ENCODE measurements at regions not wholly inside any gene's neighbourhood (a gene's known extent, or its start where the extent isn't known, plus 50 kb on each side); places are given as distances from the start of the nearest gene placed in this dataset.

DNA sequence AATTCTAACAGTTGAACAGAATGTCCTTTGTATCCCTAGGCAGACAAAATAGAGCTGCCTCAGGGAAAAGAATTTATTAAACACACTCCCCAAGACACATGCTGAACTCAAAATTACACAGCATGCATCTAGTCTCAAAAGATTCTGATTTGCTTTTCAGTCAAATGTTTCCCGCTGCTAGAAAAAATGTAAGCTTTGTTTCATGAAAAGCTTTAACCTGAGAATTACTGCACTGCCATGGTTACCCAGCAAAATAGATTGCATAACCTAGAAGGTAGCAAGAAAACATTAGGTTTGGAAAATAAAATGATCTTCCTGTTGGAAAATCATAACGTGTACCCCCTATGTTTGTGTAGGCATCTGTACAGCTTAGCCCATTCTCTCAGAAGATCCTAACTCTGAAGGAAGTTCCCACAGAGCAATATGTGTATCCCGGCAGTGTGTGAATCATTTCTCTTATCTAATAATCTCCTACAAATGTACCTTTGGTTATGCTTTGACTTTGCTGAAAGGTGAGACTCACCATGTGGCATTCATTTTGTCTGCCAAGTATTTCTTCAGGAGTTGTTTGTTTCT lies 646.9 kb downstream of the STPG2 start:
- Mint-ChIP-seq H3K4me3 (no peak overlapping the region), H3K4me1 (no peaks in the 10 kb centered on the region), H3K36me3 (no peaks in the 10 kb centered on the region), H3K27me3 (no peaks in the 10 kb centered on the region), H3K27ac (no peak overlapping the region), H3K9me3 (no peaks in the 10 kb centered on the region)

DNA sequence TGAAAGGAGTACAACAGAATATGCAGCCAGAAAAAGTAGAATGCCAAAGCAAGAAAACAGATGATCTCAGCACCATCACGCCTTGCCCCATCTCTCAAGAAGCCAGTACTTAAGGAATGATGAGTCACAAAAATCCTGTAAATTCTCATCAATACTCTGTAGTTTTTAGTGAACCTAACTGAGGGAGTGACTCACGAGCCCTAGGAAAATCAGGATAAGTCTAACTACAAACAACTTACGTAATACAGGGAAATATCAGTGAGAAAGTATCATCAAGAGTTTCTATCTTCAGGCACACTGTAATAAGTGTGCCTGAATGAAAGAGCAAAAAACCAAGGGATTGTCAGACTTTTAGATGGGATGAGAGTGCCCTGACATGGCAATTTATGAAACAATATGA lies 644.4 kb downstream of the STPG2 start:
- no peaks in the 10 kb centered on the region for H3K36me3 Mint-ChIP-seq
- no peaks in the 10 kb centered on the region for H3K9me3 Mint-ChIP-seq
- no peak overlapping the region for H3K27ac Mint-ChIP-seq
- H3K4me1 Mint-ChIP-seq, result no peaks in the 10 kb centered on the region
- H3K4me3 Mint-ChIP-seq, result no peak overlapping the region
- H3K27me3 Mint-ChIP-seq, result no peaks in the 10 kb centered on the region

- H3K27ac Mint-ChIP-seq, result no peak overlapping the region
- no peaks in the 10 kb centered on the region for H3K27me3 Mint-ChIP-seq
- H3K4me1 Mint-ChIP-seq, result no peaks in the 10 kb centered on the region
Observed at GRCh38 chr4:97500423-97500822, 642.9 kb downstream of the STPG2 start.

DNA sequence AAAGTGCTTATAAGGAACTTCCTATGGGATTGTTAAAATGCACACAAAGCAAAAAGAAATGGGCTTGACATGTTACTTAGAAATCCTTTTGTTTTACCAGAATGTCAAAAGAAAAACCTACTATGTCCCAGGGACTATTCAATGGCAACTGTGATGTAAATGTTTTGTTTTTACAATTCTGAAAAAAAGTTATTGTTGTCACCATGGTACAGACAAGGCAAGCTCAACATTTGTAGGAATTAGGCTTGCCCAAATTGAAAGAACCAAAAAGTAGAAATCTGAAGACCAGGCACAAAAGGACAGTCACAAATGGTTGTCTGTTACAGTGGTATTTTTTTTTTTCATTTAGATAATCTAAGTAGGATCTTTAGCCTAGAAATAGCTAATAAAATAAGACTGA lies 638.6 kb downstream of the STPG2 start:
- Mint-ChIP-seq H3K4me1 (no peaks in the 10 kb centered on the region), H3K27ac (no peak overlapping the region), H3K36me3 (no peaks in the 10 kb centered on the region), H3K4me3 (no peak overlapping the region), H3K27me3 (no peaks in the 10 kb centered on the region), H3K9me3 (peaks cover 0 to 2% (median 0%) of the 10 kb centered on the region in 3 donors)

More at GRCh38 chr4:97500423-97500822, 642.9 kb downstream of the STPG2 start:
- no peaks in the 10 kb centered on the region for H3K9me3 Mint-ChIP-seq
- H3K4me3 Mint-ChIP-seq, result no peak overlapping the region
- H3K36me3 Mint-ChIP-seq, result no peaks in the 10 kb centered on the region

DNA sequence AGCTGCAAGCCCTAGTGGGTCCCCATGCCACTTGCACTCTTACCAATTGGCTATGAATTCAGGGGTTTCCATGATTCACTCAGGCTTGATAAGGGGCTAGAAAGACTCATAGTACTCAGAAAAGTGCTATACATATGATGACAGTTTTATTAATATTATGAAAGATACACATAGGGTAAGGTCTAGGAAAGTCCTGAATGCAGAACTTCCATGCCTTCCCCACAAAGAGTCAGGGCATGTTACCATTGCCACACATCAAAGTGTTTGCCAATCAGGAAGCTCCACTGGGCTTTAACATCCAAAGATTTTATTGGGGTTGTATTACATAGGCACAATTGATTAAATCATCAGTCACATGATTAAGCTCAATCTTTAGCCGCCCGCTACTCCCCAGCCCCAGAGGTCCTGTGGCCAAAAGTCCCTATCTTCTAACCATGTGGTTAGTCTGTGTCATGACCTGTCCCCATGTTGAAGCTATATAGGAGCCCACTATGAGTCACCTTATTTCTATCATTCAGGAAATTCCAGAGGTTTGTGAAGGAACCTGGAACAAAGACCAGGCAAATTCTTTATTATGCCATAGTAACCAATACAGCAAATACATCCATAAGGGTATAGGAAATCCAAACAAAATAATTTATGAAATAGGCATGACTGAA lies 635.6 kb downstream of the STPG2 start:
- no peaks in the 10 kb centered on the region for H3K27me3 Mint-ChIP-seq
- peaks cover 0 to 2% (median 0%) of the 10 kb centered on the region in 3 donors for H3K9me3 Mint-ChIP-seq
- H3K27ac Mint-ChIP-seq, result no peak overlapping the region
- no peaks in the 10 kb centered on the region for H3K4me1 Mint-ChIP-seq
- H3K4me3 Mint-ChIP-seq, result no peak overlapping the region
- H3K36me3 Mint-ChIP-seq, result no peaks in the 10 kb centered on the region

Measured in IgD-negative memory B cell (primary cell).